ENCODE measurements at regions not wholly inside any gene's neighbourhood (a gene's known extent, or its start where the extent isn't known, plus 50 kb on each side); places are given as distances from the start of the nearest gene placed in this dataset.

DNA sequence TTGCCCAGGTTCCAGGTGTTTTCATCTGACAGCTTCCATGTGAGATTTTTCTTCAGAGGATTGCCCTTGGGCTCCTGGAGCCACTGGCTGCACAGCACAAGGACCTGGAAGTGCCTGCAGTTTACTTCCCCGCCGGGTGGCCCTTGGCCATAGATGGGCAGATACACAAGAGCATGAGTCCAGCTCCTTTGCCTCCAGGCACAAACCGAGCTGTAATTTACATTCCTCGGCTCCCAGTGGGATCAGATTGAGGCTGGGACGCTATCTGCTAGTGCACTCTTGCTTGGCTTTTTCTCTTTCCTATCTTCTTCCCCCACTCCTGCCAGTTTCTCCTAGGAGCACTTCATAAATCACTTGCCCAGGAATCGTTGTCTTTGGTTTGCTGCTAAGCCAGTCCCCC lies 85.4 kb upstream of the RALY start:
- Mint-ChIP-seq H3K4me3 (ENCODE audit: unreplicated experiment) (no peak overlapping the region), H3K4me1 (ENCODE audit: low read depth, unreplicated experiment) (peaks cover 11% of the 10 kb centered on the region), H3K27ac (ENCODE audit: unreplicated experiment) (no peak overlapping the region), H3K9me3 (ENCODE audit: unreplicated experiment) (peaks cover 2% of the 10 kb centered on the region), H3K27me3 (ENCODE audit: low read depth, unreplicated experiment) (peaks cover 5% of the 10 kb centered on the region), H3K36me3 (ENCODE audit: low read depth, unreplicated experiment) (no peaks in the 10 kb centered on the region)
- no peaks in the 10 kb centered on the region for H3K27me3 ChIP-seq (ENCODE audit: insufficient read depth, low read length)
- FAIRE-seq (no peak), DNase-seq (ENCODE audit: low read depth) (no peak)
- no peak overlapping the region for H3K4me3 ChIP-seq (ENCODE audit: insufficient read depth, low read depth, low read length)
- no peaks in the 10 kb centered on the region for H3K9me3 ChIP-seq (ENCODE audit: insufficient read depth, low read depth, low read length)
- TF ChIP-seq EZH2 (IDR thresholded peaks at IDR 0.05; ENCODE audit: insufficient read depth, low read length): no peak
- no peak for TF ChIP-seq CTCF (IDR thresholded peaks at IDR 0.05; ENCODE audit: insufficient read depth, low read depth, low read length)
- H3K27ac ChIP-seq (ENCODE audit: low read depth, low read length): no peak overlapping the region
- H2AFZ ChIP-seq (ENCODE audit: low read depth, low read length): no peak overlapping the region
- no peaks in the 10 kb centered on the region for H4K20me1 ChIP-seq (ENCODE audit: insufficient read depth, low read length)
- H3K79me2 ChIP-seq (ENCODE audit: insufficient read depth, low read length): no peaks in the 10 kb centered on the region
- peaks cover 14% of the 10 kb centered on the region for H3K4me1 ChIP-seq (ENCODE audit: insufficient read depth, low read length)
- no peaks in the 10 kb centered on the region for H3K36me3 ChIP-seq (ENCODE audit: insufficient read depth, low read length)
- no peak overlapping the region for H3K9ac ChIP-seq (ENCODE audit: low read length)
- no peak overlapping the region for H3K4me2 ChIP-seq (ENCODE audit: low read length)

- Histone ChIP-seq H3K36me3 (ENCODE audit: insufficient read depth, low read length) (no peaks in the 10 kb centered on the region), H3K27me3 (ENCODE audit: insufficient read depth, low read length) (no peaks in the 10 kb centered on the region), H3K9me3 (ENCODE audit: insufficient read depth, low read depth, low read length) (no peaks in the 10 kb centered on the region), H3K9ac (ENCODE audit: low read length) (no peak overlapping the region), H3K4me3 (ENCODE audit: insufficient read depth, low read depth, low read length) (no peak overlapping the region), H3K4me2 (ENCODE audit: low read length) (peak overlapping the region; percentile 6), H4K20me1 (ENCODE audit: insufficient read depth, low read length) (no peaks in the 10 kb centered on the region), H3K27ac (ENCODE audit: low read depth, low read length) (peak overlapping the region; percentile 56), H3K4me1 (ENCODE audit: insufficient read depth, low read length) (peaks cover 14% of the 10 kb centered on the region), H3K79me2 (ENCODE audit: insufficient read depth, low read length) (no peaks in the 10 kb centered on the region), H2AFZ (ENCODE audit: low read depth, low read length) (peak overlapping the region; percentile 20)
- Mint-ChIP-seq H3K36me3 (ENCODE audit: low read depth, unreplicated experiment) (no peaks in the 10 kb centered on the region), H3K9me3 (ENCODE audit: unreplicated experiment) (peaks cover 2% of the 10 kb centered on the region), H3K4me1 (ENCODE audit: low read depth, unreplicated experiment) (peaks cover 11% of the 10 kb centered on the region), H3K27me3 (ENCODE audit: low read depth, unreplicated experiment) (peaks cover 5% of the 10 kb centered on the region), H3K27ac (ENCODE audit: unreplicated experiment) (peak overlapping the region; percentile 55), H3K4me3 (ENCODE audit: unreplicated experiment) (no peak overlapping the region)
- no peak for TF ChIP-seq CTCF (IDR thresholded peaks at IDR 0.05; ENCODE audit: insufficient read depth, low read depth, low read length)
- TF ChIP-seq EZH2 (IDR thresholded peaks at IDR 0.05; ENCODE audit: insufficient read depth, low read length): no peak
- FAIRE-seq (no peak), DNase-seq (ENCODE audit: low read depth) (no peak)
Measured at GRCh38 chr20:33908868-33909267, 84.8 kb upstream of the RALY start.

GRCh38 chr20:33909331-33909921 lies 84.3 kb upstream of the RALY start:
- Mint-ChIP-seq H3K9me3 (ENCODE audit: unreplicated experiment) (peaks cover 2% of the 10 kb centered on the region), H3K27me3 (ENCODE audit: low read depth, unreplicated experiment) (peaks cover 5% of the 10 kb centered on the region), H3K4me1 (ENCODE audit: low read depth, unreplicated experiment) (peaks cover 11% of the 10 kb centered on the region), H3K36me3 (ENCODE audit: low read depth, unreplicated experiment) (no peaks in the 10 kb centered on the region), H3K4me3 (ENCODE audit: unreplicated experiment) (no peak overlapping the region), H3K27ac (ENCODE audit: unreplicated experiment) (peak overlapping the region; percentile 55)
- H2AFZ ChIP-seq (ENCODE audit: low read depth, low read length): peak overlapping the region; percentile 41
- FAIRE-seq (peak; percentile 45), DNase-seq (ENCODE audit: low read depth) (peak; percentile 99)
- H3K27me3 ChIP-seq (ENCODE audit: insufficient read depth, low read length): no peaks in the 10 kb centered on the region
- H3K4me3 ChIP-seq (ENCODE audit: insufficient read depth, low read depth, low read length): no peak overlapping the region
- peak overlapping the region; percentile 68 for H3K27ac ChIP-seq (ENCODE audit: low read depth, low read length)
- TF ChIP-seq CTCF (IDR thresholded peaks at IDR 0.05; ENCODE audit: insufficient read depth, low read depth, low read length) (no peak), EZH2 (IDR thresholded peaks at IDR 0.05; ENCODE audit: insufficient read depth, low read length) (no peak)
- no peaks in the 10 kb centered on the region for H4K20me1 ChIP-seq (ENCODE audit: insufficient read depth, low read length)
- H3K9me3 ChIP-seq (ENCODE audit: insufficient read depth, low read depth, low read length): no peaks in the 10 kb centered on the region
- H3K4me1 ChIP-seq (ENCODE audit: insufficient read depth, low read length): peaks cover 14% of the 10 kb centered on the region
- no peaks in the 10 kb centered on the region for H3K36me3 ChIP-seq (ENCODE audit: insufficient read depth, low read length)
- H3K9ac ChIP-seq (ENCODE audit: low read length): no peak overlapping the region
- H3K79me2 ChIP-seq (ENCODE audit: insufficient read depth, low read length): no peaks in the 10 kb centered on the region
- H3K4me2 ChIP-seq (ENCODE audit: low read length): peak overlapping the region; percentile 30

Measured in astrocyte (in vitro differentiated cells and primary cell).